ENCODE measurements at regions not wholly inside any gene's neighbourhood (a gene's known extent, or its start where the extent isn't known, plus 50 kb on each side); places are given as distances from the start of the nearest gene placed in this dataset.
"Not testable (repeated sequence)": the region's sequence is repeated elsewhere in the genome, so short reads cannot be mapped to it uniquely, and the experiment has no call there.

- no peak for DNase-seq
Measured at GRCh38 chr11:15300341-15300740, 185.6 kb downstream of the INSC start.

- DNase-seq: no peak
Measured at GRCh38 chr11:15307619-15308024, 192.9 kb downstream of the INSC start.

- DNase-seq: no peak
Measured at GRCh38 chr11:15308840-15309239, 194.1 kb downstream of the INSC start.

- no peak for DNase-seq
Measured at GRCh38 chr11:15309296-15309695, 194.6 kb downstream of the INSC start.

GRCh38 chr11:15313862-15314261 is 199.1 kb downstream of the INSC start:
- no peak for DNase-seq

GRCh38 chr11:15318814-15319213 is 204.1 kb downstream of the INSC start:
- no peak for DNase-seq

- DNase-seq: no peak
Measured at GRCh38 chr11:15326520-15326919, 211.8 kb downstream of the INSC start.

GRCh38 chr11:15327786-15328231 is 213.1 kb downstream of the INSC start:
- no peak for DNase-seq

GRCh38 chr11:15333407-15333806 is 218.7 kb downstream of the INSC start:
- DNase-seq: no peak

- DNase-seq: no peak
Measured at GRCh38 chr11:15334766-15335165, 220.0 kb downstream of the INSC start.

GRCh38 chr11:15336021-15336420 is 221.3 kb downstream of the INSC start:
- no peak for DNase-seq

- no peak for DNase-seq
Measured at GRCh38 chr11:15339302-15339701, 224.6 kb downstream of the INSC start.

GRCh38 chr11:15341587-15341986 is 226.9 kb downstream of the INSC start:
- DNase-seq: no peak

- no peak for DNase-seq
Measured at GRCh38 chr11:15342163-15342562, 227.4 kb downstream of the INSC start.

- peak; percentile 40 for DNase-seq
Measured at GRCh38 chr11:15346907-15347306, 232.2 kb downstream of the INSC start.

- DNase-seq: no peak
Measured at GRCh38 chr11:15347969-15348734, 233.4 kb downstream of the INSC start.

- DNase-seq: no peak
Measured at GRCh38 chr11:15349413-15349812, 234.7 kb downstream of the INSC start.

- DNase-seq: no peak
Measured at GRCh38 chr11:15361316-15361715, 246.6 kb downstream of the INSC start.

GRCh38 chr11:15365286-15365685 is 250.6 kb downstream of the INSC start:
- DNase-seq: not testable (repeated sequence)

GRCh38 chr11:15367695-15368094 is 253.0 kb downstream of the INSC start:
- no peak for DNase-seq

- no peak for DNase-seq
Measured at GRCh38 chr11:15370495-15371147, 255.9 kb downstream of the INSC start.

GRCh38 chr11:15371533-15371932 is 256.8 kb downstream of the INSC start:
- no peak for DNase-seq

GRCh38 chr11:15374418-15374817 is 259.7 kb downstream of the INSC start:
- DNase-seq: no peak

GRCh38 chr11:15378941-15379340 is 264.2 kb downstream of the INSC start:
- no peak for DNase-seq

- DNase-seq: no peak
Measured at GRCh38 chr11:15379483-15379882, 264.8 kb downstream of the INSC start.

Data from NCI-H446 treated with DMSO at 0.1 percent for 48 hours (cell line).